OCI-LY7 (cell line): ENCODE measurements at regions not wholly inside any gene's neighbourhood (a gene's known extent, or its start where the extent isn't known, plus 50 kb on each side); places are given as distances from the start of the nearest gene placed in this dataset.

Experiments
- BruUV-seq: library from RNA; stranded (reverse); fragments of 400-500 nt; replicated peaks from 2 replicates; lab custom pipeline; 2021; lab: Mats Ljungman, UMichigan
- CTCF ChIA-PET: fragments of 300-600 bp; sonication (Branson Sonifier 250); formaldehyde crosslinking; loops from one replicate; lab custom pipeline; 2022; ENCODE audit warnings: antibody characterized with exemption; ENCODE audit not compliant: unreplicated experiment; lab: Charles Lee
- POLR2A ChIA-PET: fragments of 300-600 bp; sonication (Branson Sonifier 250); formaldehyde crosslinking; loops from one replicate; lab custom pipeline; 2022; ENCODE audit warnings: antibody characterized with exemption; lab: Charles Lee
- DNase-seq: peaks from one replicate; pipeline ENCODE4 v3.0.0-alpha.2; 2015; ENCODE audit warnings: low spot score
- H2AFZ ChIP-seq: fragments of 200-600 bp; sonication (generic), shearing (Covaris generic); 2 replicates; pipeline ENCODE4 v1.6.1; 2014; ENCODE audit warnings: mild to moderate bottlenecking, antibody characterized with exemption, low read length, moderate library complexity
- H3K27ac ChIP-seq: fragments of 200-600 bp; sonication (generic); 2 replicates; pipeline ENCODE4 v1.5.1; 2014; ENCODE audit warnings: mixed run types, low read depth, mild to moderate bottlenecking, moderate library complexity, low read length, inconsistent platforms; ENCODE audit not compliant: poor library complexity, severe bottlenecking
- H3K36me3 ChIP-seq: fragments of 200-600 bp; sonication (generic); 2 replicates; pipeline ENCODE4 v1.6.1; 2014; ENCODE audit warnings: mild to moderate bottlenecking, antibody characterized with exemption, low read length, moderate library complexity, mixed read lengths; ENCODE audit not compliant: insufficient read depth
- H3K4me1 ChIP-seq: fragments of 200-600 bp; sonication (generic); 2 replicates; pipeline ENCODE4 v1.5.1; 2014; ENCODE audit warnings: mild to moderate bottlenecking, low read length; ENCODE audit not compliant: insufficient read depth, poor library complexity, severe bottlenecking
- H3K4me2 ChIP-seq: fragments of 200-600 bp; sonication (generic); 2 replicates; pipeline ENCODE4 v1.6.1; 2014; ENCODE audit warnings: mild to moderate bottlenecking, low read length
- H3K4me3 ChIP-seq: fragments of 200-600 bp; sonication (generic); 2 replicates; pipeline ENCODE4 v1.5.1; 2014; ENCODE audit warnings: mild to moderate bottlenecking, low read depth, low read length; ENCODE audit not compliant: poor library complexity, severe bottlenecking
- H3K79me2 ChIP-seq: fragments of 200-600 bp; sonication (generic); 2 replicates; pipeline ENCODE4 v1.6.1; 2016; ENCODE audit warnings: low read depth, mild to moderate bottlenecking, low read length, moderate library complexity, mixed read lengths; ENCODE audit not compliant: insufficient read depth
- H3K9me2 ChIP-seq: fragments of 200-600 bp; sonication (generic); 2 replicates; pipeline ENCODE4 v1.6.1; 2016; ENCODE audit warnings: mild to moderate bottlenecking, low read length, mixed read lengths; ENCODE audit not compliant: insufficient read depth
- H3K9me3 ChIP-seq: fragments of 200-600 bp; sonication (generic); 2 replicates; pipeline ENCODE4 v1.6.1; 2014; ENCODE audit warnings: mild to moderate bottlenecking, mixed run types, low read length, mixed read lengths
- H4K20me1 ChIP-seq: fragments of 200-600 bp; sonication (generic); 2 replicates; pipeline ENCODE4 v1.6.1; 2014; ENCODE audit warnings: mild to moderate bottlenecking, antibody characterized with exemption, low read length, moderate library complexity, mixed read lengths; ENCODE audit not compliant: insufficient read depth
- CTCF ChIP-seq: fragments of 200-600 bp; sonication (generic); conservative IDR thresholded peaks from 2 replicates; pipeline ENCODE4 v1.5.1; 2014; ENCODE audit warnings: mild to moderate bottlenecking, antibody characterized with exemption, low read length, moderate library complexity, mixed read lengths
- EZH2phosphoT487 ChIP-seq: fragments of 200-600 bp; sonication (generic); IDR thresholded peaks from 2 replicates; pipeline ENCODE4 v1.6.1; 2018; ENCODE audit warnings: low read depth, borderline replicate concordance, mild to moderate bottlenecking, mixed run types, antibody characterized with exemption, low read length, moderate library complexity, mixed read lengths
- intact Hi-C: fragments of 100-400 bp; cut with micrococcal nuclease; formaldehyde crosslinking; loops from one replicate; pipeline ENCODE4 v1.10.0; 2022; ENCODE audit not compliant: unreplicated experiment

GRCh38 chr3:94654096-94654495, 591.2 kb downstream of the NSUN3 start:
- H3K9me2 ChIP-seq: no peaks in the 10 kb centered on the region
- CTCF ChIA-PET: no interaction called here
- no peaks in the 10 kb centered on the region for H3K4me1 ChIP-seq
- POLR2A ChIA-PET: interaction anchor here (1.4 kb wide), 1 partner anchor 11 kb away, joined by 3 read pairs; no protein-coding TSS in a partner anchor
- no peaks in the 10 kb centered on the region for H3K79me2 ChIP-seq
- intact Hi-C loops: no loop called here
- no peaks in the 10 kb centered on the region for H3K9me3 ChIP-seq
- TF ChIP-seq CTCF: no peak
- no peak for TF ChIP-seq EZH2phosphoT487
- H3K4me2 ChIP-seq: no peak overlapping the region
- no peak overlapping the region for H3K27ac ChIP-seq
- no peaks in the 10 kb centered on the region for H4K20me1 ChIP-seq
- no peaks in the 10 kb centered on the region for H3K36me3 ChIP-seq
- H3K4me3 ChIP-seq: no peak overlapping the region
- no peak for DNase-seq
- no TSS peak for BruUV-seq
- no peak overlapping the region for H2AFZ ChIP-seq

GRCh38 chr3:94665922-94666321, 603.1 kb downstream of the NSUN3 start:
- no peaks in the 10 kb centered on the region for H4K20me1 ChIP-seq
- BruUV-seq: no TSS peak
- TF ChIP-seq EZH2phosphoT487 (no peak), CTCF (no peak)
- DNase-seq: no peak
- POLR2A ChIA-PET: interaction anchor here (1.0 kb wide), 1 partner anchor 11 kb away, joined by 3 read pairs; no protein-coding TSS in a partner anchor
- no peaks in the 10 kb centered on the region for H3K79me2 ChIP-seq
- H3K9me3 ChIP-seq: no peaks in the 10 kb centered on the region
- H3K27ac ChIP-seq: no peak overlapping the region
- H3K36me3 ChIP-seq: no peaks in the 10 kb centered on the region
- intact Hi-C loops: no loop called here
- CTCF ChIA-PET: no interaction called here
- H3K4me1 ChIP-seq: no peaks in the 10 kb centered on the region
- H2AFZ ChIP-seq: no peak overlapping the region
- H3K4me3 ChIP-seq: no peak overlapping the region
- H3K4me2 ChIP-seq: no peak overlapping the region
- no peaks in the 10 kb centered on the region for H3K9me2 ChIP-seq

GRCh38 chr3:94671078-94671477, 608.2 kb downstream of the NSUN3 start:
- DNase-seq: no peak
- Histone ChIP-seq H3K4me3 (no peak overlapping the region), H2AFZ (no peak overlapping the region), H3K27ac (no peak overlapping the region), H3K4me1 (no peaks in the 10 kb centered on the region), H3K4me2 (no peak overlapping the region), H3K36me3 (no peaks in the 10 kb centered on the region), H4K20me1 (no peaks in the 10 kb centered on the region), H3K9me3 (no peaks in the 10 kb centered on the region), H3K79me2 (no peaks in the 10 kb centered on the region), H3K9me2 (no peaks in the 10 kb centered on the region)
- POLR2A ChIA-PET: no interaction called here
- CTCF ChIA-PET: no interaction called here
- intact Hi-C loops: no loop called here
- TF ChIP-seq EZH2phosphoT487 (no peak), CTCF (no peak)
- no TSS peak for BruUV-seq
